Hepatocyte (in vitro differentiated cells): ENCODE measurements at regions not wholly inside any gene's neighbourhood (a gene's known extent, or its start where the extent isn't known, plus 50 kb on each side); places are given as distances from the start of the nearest gene placed in this dataset.

Experiments used
- EZH2 ChIP-seq: fragments of 200-600 bp; sonication (generic); IDR thresholded peaks from 2 replicates; pipeline ENCODE4 v1.6.1; 2016; ENCODE audit warnings: antibody characterized with exemption, mild to moderate bottlenecking, borderline replicate concordance
- EZH2phosphoT487 ChIP-seq: fragments of 200-600 bp; sonication (generic); IDR thresholded peaks from one replicate; pipeline ENCODE4 v1.6.1; 2018; ENCODE audit warnings: antibody characterized with exemption, mild to moderate bottlenecking, low read depth, moderate library complexity; ENCODE audit not compliant: unreplicated experiment, severe bottlenecking

- no peak for TF ChIP-seq EZH2
- no peak for TF ChIP-seq EZH2phosphoT487
Observed at GRCh38 chr4:11640584-11640983, 211.9 kb upstream of the HS3ST1 start.
